ENCODE measurements at regions not wholly inside any gene's neighbourhood (a gene's known extent, or its start where the extent isn't known, plus 50 kb on each side); places are given as distances from the start of the nearest gene placed in this dataset.

DNA sequence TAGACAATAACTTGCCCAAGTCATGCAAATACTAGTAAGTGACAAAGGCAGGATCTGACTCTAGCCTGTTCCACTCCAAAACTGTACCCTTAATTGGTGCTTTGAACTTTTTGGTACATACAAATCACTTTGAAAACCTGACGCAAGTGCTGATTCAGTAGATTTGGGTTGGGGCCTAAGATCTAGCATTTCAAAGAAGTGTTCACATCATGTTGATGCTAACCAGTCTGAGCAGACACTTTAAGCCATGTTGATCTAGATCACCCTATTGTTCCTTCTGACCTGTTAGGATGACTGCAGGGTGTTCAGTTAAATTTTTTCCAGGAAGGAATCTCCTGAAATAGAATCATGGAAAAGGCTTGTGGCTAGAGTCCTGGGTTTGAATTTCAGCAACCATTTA lies 57.7 kb upstream of the CPEB4 start:
- Histone ChIP-seq H3K36me3 (ENCODE audit: control insufficient read depth in 2 of 2, insufficient read depth in 1 of 2, low read length in 2 of 2) (no peaks in the 10 kb centered on the region), H3K27ac (ENCODE audit: extremely low read depth, low read depth, low read length) (no peak overlapping the region), H3K9me3 (ENCODE audit: control insufficient read depth, insufficient read depth, low read depth, low read length) (no peaks in the 10 kb centered on the region), H3K4me3 (ENCODE audit: low read depth, low read length) (no peak overlapping the region), H3K4me1 (ENCODE audit: control insufficient read depth, insufficient read depth, low read length) (no peaks in the 10 kb centered on the region)
- ChIA-PET POLR2A (no interaction called here), CTCF (interaction anchor here (0.6 to 1.1 kb wide), 2 partner anchors 31 to 95 kb away, joined by 4 read pairs; no protein-coding TSS in a partner anchor)
- no peak for TF ChIP-seq ZFP37 (tag by site-specific recombination; IDR thresholded peaks at IDR 0.05)
- no peak for TF ChIP-seq ZNF660 (tag by site-specific recombination; IDR thresholded peaks at IDR 0.05)
- TF ChIP-seq, protein P1, sequence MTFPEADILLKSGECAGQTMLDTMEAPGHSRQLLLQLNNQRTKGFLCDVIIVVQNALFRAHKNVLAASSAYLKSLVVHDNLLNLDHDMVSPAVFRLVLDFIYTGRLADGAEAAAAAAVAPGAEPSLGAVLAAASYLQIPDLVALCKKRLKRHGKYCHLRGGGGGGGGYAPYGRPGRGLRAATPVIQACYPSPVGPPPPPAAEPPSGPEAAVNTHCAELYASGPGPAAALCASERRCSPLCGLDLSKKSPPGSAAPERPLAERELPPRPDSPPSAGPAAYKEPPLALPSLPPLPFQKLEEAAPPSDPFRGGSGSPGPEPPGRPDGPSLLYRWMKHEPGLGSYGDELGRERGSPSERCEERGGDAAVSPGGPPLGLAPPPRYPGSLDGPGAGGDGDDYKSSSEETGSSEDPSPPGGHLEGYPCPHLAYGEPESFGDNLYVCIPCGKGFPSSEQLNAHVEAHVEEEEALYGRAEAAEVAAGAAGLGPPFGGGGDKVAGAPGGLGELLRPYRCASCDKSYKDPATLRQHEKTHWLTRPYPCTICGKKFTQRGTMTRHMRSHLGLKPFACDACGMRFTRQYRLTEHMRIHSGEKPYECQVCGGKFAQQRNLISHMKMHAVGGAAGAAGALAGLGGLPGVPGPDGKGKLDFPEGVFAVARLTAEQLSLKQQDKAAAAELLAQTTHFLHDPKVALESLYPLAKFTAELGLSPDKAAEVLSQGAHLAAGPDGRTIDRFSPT (tag by site-specific recombination; IDR thresholded peaks at IDR 0.05): no peak
- TF ChIP-seq ZNF777 (tag by site-specific recombination; IDR thresholded peaks at IDR 0.05; ENCODE audit: borderline replicate concordance): no peak
- TF ChIP-seq, protein P2, sequence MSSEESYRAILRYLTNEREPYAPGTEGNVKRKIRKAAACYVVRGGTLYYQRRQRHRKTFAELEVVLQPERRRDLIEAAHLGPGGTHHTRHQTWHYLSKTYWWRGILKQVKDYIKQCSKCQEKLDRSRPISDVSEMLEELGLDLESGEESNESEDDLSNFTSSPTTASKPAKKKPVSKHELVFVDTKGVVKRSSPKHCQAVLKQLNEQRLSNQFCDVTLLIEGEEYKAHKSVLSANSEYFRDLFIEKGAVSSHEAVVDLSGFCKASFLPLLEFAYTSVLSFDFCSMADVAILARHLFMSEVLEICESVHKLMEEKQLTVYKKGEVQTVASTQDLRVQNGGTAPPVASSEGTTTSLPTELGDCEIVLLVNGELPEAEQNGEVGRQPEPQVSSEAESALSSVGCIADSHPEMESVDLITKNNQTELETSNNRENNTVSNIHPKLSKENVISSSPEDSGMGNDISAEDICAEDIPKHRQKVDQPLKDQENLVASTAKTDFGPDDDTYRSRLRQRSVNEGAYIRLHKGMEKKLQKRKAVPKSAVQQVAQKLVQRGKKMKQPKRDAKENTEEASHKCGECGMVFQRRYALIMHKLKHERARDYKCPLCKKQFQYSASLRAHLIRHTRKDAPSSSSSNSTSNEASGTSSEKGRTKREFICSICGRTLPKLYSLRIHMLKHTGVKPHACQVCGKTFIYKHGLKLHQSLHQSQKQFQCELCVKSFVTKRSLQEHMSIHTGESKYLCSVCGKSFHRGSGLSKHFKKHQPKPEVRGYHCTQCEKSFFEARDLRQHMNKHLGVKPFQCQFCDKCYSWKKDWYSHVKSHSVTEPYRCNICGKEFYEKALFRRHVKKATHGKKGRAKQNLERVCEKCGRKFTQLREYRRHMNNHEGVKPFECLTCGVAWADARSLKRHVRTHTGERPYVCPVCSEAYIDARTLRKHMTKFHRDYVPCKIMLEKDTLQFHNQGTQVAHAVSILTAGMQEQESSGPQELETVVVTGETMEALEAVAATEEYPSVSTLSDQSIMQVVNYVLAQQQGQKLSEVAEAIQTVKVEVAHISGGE (tag by site-specific recombination; conservative IDR thresholded peaks at IDR 0.05; ENCODE audit: low read depth): no peak
- no peak for TF ChIP-seq ZNF2 (tag by site-specific recombination; IDR thresholded peaks at IDR 0.05)
- no peak for TF ChIP-seq ZNF510 (tag by site-specific recombination; IDR thresholded peaks at IDR 0.05; ENCODE audit: insufficient replicate concordance)
- TF ChIP-seq ZNF394 (tag by site-specific recombination; IDR thresholded peaks at IDR 0.05; ENCODE audit: borderline replicate concordance): no peak
- no peak for TF ChIP-seq ZNF473 (tag by site-specific recombination; IDR thresholded peaks at IDR 0.05)
- no peak for TF ChIP-seq OVOL3 (tag by site-specific recombination; IDR thresholded peaks at IDR 0.05)
- no peak for TF ChIP-seq REPIN1 (tag by site-specific recombination; IDR thresholded peaks at IDR 0.05; ENCODE audit: low read depth)
- no peak for TF ChIP-seq ZNF521 (tag by site-specific recombination; IDR thresholded peaks at IDR 0.05)
- no peak for TF ChIP-seq ZSCAN16 (tag by site-specific recombination; IDR thresholded peaks at IDR 0.05)

DNA sequence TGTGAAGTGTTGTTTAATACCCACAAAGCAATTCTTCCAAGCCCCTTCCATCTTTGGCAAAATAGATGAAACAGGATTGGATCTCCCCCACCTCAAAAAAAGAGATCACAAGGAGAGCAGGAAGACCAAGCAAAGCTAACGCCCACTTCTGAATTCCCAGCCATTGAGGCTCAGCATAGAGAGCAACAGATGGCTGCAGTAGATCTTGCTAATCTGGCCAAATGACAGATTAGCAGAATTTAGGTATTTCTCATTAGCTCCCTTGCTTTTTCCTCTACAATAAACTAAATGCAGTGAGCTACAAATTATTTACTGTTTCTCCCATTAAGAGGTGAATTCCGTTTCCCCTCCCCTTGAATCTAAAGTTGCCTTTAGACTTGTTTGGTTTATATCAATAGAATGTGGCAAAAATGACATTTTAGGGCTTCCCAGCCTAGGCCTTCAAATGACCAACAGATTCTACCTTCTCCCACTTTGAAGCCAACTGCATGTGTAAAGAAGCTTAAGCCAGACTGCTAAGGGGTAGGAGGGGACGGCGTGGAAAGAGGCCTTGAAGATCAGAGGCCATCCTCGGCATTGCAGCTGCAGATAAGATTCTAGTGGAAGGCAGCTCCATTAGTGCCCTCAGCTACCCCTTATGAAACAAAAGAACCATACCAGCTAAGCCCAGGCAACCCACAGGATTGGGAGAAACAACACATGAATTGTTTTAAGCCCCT lies 56.8 kb upstream of the CPEB4 start:
- H3K4me1 ChIP-seq (ENCODE audit: control insufficient read depth, insufficient read depth, low read length): no peaks in the 10 kb centered on the region
- H3K4me3 ChIP-seq (ENCODE audit: low read depth, low read length): no peak overlapping the region
- H3K9me3 ChIP-seq (ENCODE audit: control insufficient read depth, insufficient read depth, low read depth, low read length): no peaks in the 10 kb centered on the region
- ChIA-PET POLR2A (interaction anchor here (0.7 kb wide), 1 partner anchor 23 kb away, joined by 3 read pairs; no protein-coding TSS in a partner anchor), CTCF (interaction anchor here (0.7 to 1.1 kb wide), 2 partner anchors 94 to 686 kb away, joined by 4 to 5 read pairs; no protein-coding TSS in a partner anchor)
- H3K36me3 ChIP-seq (ENCODE audit: control insufficient read depth in 2 of 2, insufficient read depth in 1 of 2, low read length in 2 of 2): no peaks in the 10 kb centered on the region
- no peak overlapping the region for H3K27ac ChIP-seq (ENCODE audit: extremely low read depth, low read depth, low read length)
- TF ChIP-seq ZNF16 (tag by site-specific recombination; IDR thresholded peaks at IDR 0.05; ENCODE audit: low read depth) (no peak), ZBTB21 (tag by site-specific recombination; IDR thresholded peaks at IDR 0.05) (no peak), SCRT2 (tag by site-specific recombination; IDR thresholded peaks at IDR 0.05) (peak; percentile 19; the same call in 1 of the 2 replicates), ZNF157 (tag by site-specific recombination; IDR thresholded peaks at IDR 0.05) (no peak)
- TF ChIP-seq, protein P3, sequence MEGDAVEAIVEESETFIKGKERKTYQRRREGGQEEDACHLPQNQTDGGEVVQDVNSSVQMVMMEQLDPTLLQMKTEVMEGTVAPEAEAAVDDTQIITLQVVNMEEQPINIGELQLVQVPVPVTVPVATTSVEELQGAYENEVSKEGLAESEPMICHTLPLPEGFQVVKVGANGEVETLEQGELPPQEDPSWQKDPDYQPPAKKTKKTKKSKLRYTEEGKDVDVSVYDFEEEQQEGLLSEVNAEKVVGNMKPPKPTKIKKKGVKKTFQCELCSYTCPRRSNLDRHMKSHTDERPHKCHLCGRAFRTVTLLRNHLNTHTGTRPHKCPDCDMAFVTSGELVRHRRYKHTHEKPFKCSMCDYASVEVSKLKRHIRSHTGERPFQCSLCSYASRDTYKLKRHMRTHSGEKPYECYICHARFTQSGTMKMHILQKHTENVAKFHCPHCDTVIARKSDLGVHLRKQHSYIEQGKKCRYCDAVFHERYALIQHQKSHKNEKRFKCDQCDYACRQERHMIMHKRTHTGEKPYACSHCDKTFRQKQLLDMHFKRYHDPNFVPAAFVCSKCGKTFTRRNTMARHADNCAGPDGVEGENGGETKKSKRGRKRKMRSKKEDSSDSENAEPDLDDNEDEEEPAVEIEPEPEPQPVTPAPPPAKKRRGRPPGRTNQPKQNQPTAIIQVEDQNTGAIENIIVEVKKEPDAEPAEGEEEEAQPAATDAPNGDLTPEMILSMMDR (tag by site-specific recombination; IDR thresholded peaks at IDR 0.05): no peak
- TF ChIP-seq, protein P4, sequence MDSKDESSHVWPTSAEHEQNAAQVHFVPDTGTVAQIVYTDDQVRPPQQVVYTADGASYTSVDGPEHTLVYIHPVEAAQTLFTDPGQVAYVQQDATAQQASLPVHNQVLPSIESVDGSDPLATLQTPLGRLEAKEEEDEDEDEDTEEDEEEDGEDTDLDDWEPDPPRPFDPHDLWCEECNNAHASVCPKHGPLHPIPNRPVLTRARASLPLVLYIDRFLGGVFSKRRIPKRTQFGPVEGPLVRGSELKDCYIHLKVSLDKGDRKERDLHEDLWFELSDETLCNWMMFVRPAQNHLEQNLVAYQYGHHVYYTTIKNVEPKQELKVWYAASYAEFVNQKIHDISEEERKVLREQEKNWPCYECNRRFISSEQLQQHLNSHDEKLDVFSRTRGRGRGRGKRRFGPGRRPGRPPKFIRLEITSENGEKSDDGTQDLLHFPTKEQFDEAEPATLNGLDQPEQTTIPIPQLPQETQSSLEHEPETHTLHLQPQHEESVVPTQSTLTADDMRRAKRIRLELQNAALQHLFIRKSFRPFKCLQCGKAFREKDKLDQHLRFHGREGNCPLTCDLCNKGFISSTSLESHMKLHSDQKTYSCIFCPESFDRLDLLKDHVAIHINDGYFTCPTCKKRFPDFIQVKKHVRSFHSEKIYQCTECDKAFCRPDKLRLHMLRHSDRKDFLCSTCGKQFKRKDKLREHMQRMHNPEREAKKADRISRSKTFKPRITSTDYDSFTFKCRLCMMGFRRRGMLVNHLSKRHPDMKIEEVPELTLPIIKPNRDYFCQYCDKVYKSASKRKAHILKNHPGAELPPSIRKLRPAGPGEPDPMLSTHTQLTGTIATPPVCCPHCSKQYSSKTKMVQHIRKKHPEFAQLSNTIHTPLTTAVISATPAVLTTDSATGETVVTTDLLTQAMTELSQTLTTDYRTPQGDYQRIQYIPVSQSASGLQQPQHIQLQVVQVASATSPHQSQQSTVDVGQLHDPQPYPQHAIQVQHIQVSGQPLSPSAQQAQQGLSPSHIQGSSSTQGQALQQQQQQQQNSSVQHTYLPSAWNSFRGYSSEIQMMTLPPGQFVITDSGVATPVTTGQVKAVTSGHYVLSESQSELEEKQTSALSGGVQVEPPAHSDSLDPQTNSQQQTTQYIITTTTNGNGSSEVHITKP (tag by site-specific recombination; IDR thresholded peaks at IDR 0.05): no peak

Data from HEK293 (cell line).